ENCODE measurements at regions not wholly inside any gene's neighbourhood (a gene's known extent, or its start where the extent isn't known, plus 50 kb on each side); places are given as distances from the start of the nearest gene placed in this dataset.

DNA sequence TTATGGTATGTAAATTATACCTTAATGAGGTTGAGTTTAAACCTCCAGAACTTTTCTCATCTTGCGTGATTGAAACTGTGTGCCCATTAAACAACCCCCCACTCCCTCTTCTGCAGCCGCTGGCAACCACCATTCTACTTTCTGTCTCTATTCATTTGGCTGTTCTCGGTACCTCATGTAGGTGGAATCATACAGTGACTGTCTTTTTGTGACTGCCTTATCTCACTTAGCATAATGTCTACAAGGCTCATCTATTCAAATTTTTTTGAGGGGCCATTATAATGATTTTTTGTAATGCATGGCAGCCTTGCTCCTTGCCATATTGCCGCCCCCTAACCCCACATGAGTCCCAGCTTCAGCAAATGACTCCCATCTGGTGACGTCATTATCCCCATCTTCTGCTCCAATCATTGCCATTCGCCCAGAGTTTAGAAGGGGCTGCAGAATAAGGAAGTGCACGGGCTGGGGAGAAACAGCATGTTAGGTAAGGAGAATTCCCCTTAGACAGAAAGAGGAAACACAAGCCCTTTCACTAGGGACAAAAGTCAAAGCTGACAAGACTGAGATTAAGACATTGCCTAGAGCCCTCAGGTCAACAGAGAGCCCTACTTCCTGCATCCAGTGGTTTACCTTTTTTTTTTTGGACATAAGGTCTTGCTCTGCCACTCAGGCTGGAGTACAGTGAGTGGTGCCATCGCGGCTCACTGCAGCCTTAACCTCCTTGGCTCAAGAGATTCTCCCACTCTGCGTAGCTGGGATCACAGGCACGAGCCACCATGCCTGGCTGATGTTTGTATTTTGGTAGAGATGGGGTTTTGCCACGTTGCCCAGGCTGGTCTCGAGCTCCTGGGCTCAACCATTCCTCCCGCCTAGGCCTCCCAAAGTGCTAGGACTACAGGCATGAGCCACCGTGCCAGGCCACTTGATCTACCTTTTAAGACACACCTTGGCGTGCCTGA lies 78.4 kb upstream of the ERRFI1 start:
- TF ChIP-seq, protein P1, sequence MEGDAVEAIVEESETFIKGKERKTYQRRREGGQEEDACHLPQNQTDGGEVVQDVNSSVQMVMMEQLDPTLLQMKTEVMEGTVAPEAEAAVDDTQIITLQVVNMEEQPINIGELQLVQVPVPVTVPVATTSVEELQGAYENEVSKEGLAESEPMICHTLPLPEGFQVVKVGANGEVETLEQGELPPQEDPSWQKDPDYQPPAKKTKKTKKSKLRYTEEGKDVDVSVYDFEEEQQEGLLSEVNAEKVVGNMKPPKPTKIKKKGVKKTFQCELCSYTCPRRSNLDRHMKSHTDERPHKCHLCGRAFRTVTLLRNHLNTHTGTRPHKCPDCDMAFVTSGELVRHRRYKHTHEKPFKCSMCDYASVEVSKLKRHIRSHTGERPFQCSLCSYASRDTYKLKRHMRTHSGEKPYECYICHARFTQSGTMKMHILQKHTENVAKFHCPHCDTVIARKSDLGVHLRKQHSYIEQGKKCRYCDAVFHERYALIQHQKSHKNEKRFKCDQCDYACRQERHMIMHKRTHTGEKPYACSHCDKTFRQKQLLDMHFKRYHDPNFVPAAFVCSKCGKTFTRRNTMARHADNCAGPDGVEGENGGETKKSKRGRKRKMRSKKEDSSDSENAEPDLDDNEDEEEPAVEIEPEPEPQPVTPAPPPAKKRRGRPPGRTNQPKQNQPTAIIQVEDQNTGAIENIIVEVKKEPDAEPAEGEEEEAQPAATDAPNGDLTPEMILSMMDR (IDR thresholded peaks at IDR 0.05): no peak
- Mint-ChIP-seq H3K9me3 (peaks cover 24% of the 10 kb centered on the region), H3K36me3 (ENCODE audit: low read depth) (no peaks in the 10 kb centered on the region), H3K4me3 (no peak overlapping the region), H3K27me3 (ENCODE audit: low read depth, poor library complexity) (peaks cover 8% of the 10 kb centered on the region), H3K27ac (no peak overlapping the region), H3K4me1 (no peaks in the 10 kb centered on the region)
- DNase-seq: no peak

GRCh38 chr1:8097908-8098307 lies 71.8 kb upstream of the ERRFI1 start:
- peaks cover 5% of the 10 kb centered on the region for H3K27me3 Mint-ChIP-seq (ENCODE audit: low read depth, poor library complexity)

GRCh38 chr1:8097077-8097799 lies 71.1 kb upstream of the ERRFI1 start:
- Mint-ChIP-seq H3K4me3 (no peak overlapping the region), H3K9me3 (no peaks in the 10 kb centered on the region), H3K27me3 (ENCODE audit: low read depth, poor library complexity) (peaks cover 5% of the 10 kb centered on the region), H3K4me1 (peaks cover 34% of the 10 kb centered on the region), H3K36me3 (ENCODE audit: low read depth) (no peaks in the 10 kb centered on the region), H3K27ac (no peak overlapping the region)
- no peak for DNase-seq
- TF ChIP-seq, protein P1 (IDR thresholded peaks at IDR 0.05): no peak

More at GRCh38 chr1:8097908-8098307, 71.8 kb upstream of the ERRFI1 start:
- TF ChIP-seq, protein P1 (IDR thresholded peaks at IDR 0.05): no peak
- Mint-ChIP-seq H3K27ac (no peak overlapping the region), H3K9me3 (no peaks in the 10 kb centered on the region), H3K4me3 (no peak overlapping the region), H3K4me1 (peaks cover 27% of the 10 kb centered on the region), H3K36me3 (ENCODE audit: low read depth) (no peaks in the 10 kb centered on the region)
- no peak for DNase-seq

DNA sequence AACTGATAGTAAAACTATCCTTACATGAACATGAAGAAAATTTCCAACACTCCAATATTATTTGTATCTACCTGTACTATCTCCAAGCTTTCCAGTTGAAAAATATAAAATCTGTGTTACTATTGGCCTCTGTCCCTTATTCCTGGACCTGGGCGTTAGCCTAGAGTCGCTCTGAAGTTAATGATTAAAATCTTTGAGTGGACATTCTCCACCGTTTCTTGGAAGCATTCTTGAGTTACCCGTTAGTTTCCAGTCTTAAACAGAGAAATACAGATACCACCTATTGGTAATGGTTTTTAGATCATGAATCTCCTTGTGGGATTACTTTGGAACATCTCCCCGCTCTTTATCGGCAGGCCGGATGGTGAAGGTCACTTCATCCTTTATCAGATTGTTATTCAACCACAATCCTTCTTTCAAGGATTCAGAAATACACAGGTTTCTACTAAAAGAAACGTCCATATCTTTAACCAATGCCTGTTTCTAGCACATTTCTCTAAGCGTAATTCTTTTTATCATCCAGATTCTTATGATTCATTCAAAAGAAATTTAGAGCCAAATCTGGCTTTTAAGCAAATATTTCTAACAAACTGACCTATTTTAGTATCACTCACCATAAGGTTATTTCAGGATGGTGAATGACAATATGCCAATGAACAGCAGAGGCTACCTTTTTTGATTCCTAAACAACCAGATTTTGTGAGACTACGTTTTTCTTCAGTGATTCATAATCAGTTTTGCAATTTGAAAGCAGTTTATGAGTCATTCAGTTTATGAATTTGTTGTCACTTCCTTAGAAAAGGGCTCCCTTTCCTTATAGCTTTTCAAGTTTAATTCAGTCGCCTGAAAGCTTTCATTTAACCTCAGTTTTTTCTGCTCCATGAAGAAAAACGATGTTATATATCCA lies 70.2 kb upstream of the ERRFI1 start:
- TF ChIP-seq, protein P1 (IDR thresholded peaks at IDR 0.05): no peak
- no peaks in the 10 kb centered on the region for H3K9me3 Mint-ChIP-seq
- no peak for DNase-seq
- H3K27ac Mint-ChIP-seq: no peak overlapping the region
- H3K4me1 Mint-ChIP-seq: peaks cover 40% of the 10 kb centered on the region
- peaks cover 1% of the 10 kb centered on the region for H3K27me3 Mint-ChIP-seq (ENCODE audit: low read depth, poor library complexity)
- H3K36me3 Mint-ChIP-seq (ENCODE audit: low read depth): no peaks in the 10 kb centered on the region
- H3K4me3 Mint-ChIP-seq: no peak overlapping the region

DNA sequence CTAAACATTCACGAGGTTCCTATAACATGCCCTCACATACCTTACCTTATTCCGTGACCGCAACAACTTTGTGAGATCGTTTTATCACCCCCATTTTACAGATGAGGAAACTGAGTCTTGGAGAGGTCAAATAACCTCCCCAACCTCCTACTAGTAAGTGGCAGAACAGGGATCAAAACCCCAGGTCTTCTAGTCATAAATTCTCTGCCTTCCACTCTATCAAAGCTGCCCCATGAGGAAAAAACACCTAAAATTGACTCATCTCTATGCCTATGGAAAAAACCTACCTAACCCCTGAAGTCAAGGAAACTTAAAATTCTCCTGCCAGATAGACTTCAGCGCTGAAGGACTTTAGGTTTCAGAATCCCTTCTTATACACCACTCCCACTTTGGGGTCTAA lies 69.5 kb upstream of the ERRFI1 start:
- Mint-ChIP-seq H3K4me1 (peaks cover 46% of the 10 kb centered on the region), H3K36me3 (ENCODE audit: low read depth) (no peaks in the 10 kb centered on the region), H3K27me3 (ENCODE audit: low read depth, poor library complexity) (no peaks in the 10 kb centered on the region), H3K9me3 (no peaks in the 10 kb centered on the region), H3K4me3 (no peak overlapping the region), H3K27ac (no peak overlapping the region)
- TF ChIP-seq, protein P1 (IDR thresholded peaks at IDR 0.05): no peak
- no peak for DNase-seq
